H54 (cell line): ENCODE measurements at regions not wholly inside any gene's neighbourhood (a gene's known extent, or its start where the extent isn't known, plus 50 kb on each side); places are given as distances from the start of the nearest gene placed in this dataset.

Source experiments
- DNase-seq: peaks from one replicate; pipeline ENCODE4 v3.0.0; 2011; ENCODE audit warnings: low spot score, mixed read lengths; ENCODE audit not compliant: insufficient read length
- FAIRE-seq: peaks from 3 replicates; lab custom pipeline; 2011; peaks lifted over from hg19 to GRCh38; lab: Jason Lieb, UNC
- POLR2A ChIP-seq: IDR thresholded peaks from 2 replicates; pipeline ENCODE4 v1.6.1; 2011; ENCODE audit warnings: low read depth, mild to moderate bottlenecking, low read length

- peak; percentile 72 for FAIRE-seq
- no peak for DNase-seq
- TF ChIP-seq POLR2A: no peak
These were observed 178.3 kb downstream of the SUCNR1 start for GRCh38 chr3:152051501-152052404.

DNA sequence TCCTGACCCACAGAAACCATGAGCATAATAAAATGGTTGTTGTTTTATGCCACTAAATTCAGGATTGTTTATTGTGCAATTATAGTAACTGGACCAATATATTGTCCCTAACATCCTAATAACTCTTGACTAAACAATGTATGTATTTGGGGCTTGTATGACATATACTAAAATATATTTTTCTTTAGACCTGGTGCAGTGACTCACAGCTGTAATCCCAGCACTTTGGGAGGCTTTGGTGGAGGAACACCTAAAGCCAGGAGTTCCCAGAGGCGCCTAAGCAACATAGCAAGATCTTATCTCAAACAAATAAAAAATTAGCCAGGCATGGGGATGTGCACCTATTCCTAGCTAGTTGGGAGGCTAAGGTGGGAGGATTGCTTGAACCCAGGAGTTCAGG, 180.4 kb downstream of the SUCNR1 start:
- no peak for TF ChIP-seq POLR2A
- DNase-seq: no peak
- FAIRE-seq: no peak

DNA sequence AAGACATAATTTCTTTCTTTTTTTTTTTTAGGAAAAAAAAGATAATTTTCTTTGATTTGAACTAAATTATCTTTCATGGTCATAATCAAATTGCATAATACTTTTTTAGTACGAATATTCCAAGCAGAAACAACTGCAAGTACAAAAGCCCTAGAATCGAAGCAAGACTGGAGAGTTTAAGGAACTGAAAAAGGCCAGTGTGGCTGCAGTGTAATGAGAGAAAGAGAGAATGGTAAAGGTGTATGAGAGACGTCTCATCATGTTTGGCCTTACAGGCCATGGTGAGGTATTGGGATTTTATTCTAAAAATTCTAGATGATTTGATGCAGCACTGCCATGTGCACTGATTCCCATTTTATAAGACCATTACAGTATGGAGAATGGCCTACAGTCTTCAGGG, 180.9 kb downstream of the SUCNR1 start:
- DNase-seq: no peak
- no peak for FAIRE-seq
- no peak for TF ChIP-seq POLR2A

- DNase-seq (no peak), FAIRE-seq (no peak)
- TF ChIP-seq POLR2A: no peak
These were observed 182.6 kb downstream of the SUCNR1 start for GRCh38 chr3:152056073-152056472.

DNA sequence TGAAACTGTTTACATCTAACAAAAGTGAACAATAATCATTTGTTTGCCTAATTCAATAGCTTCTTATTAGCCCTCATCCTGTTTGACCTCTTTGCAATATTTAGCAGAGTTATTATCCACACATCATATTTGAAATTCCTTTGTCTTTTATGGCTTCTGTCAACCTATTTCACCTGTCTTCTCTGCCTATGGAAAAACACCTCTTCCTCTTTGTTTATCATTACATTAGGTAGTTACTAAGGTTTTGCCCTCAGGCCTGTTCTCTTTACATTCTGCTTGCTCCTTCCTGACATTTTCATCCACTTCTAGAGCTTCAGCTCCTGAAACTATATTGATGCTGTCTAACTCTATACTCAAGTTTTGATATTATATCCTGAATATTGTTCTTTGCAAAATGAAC, 183.0 kb downstream of the SUCNR1 start:
- no peak for TF ChIP-seq POLR2A
- no peak for FAIRE-seq
- no peak for DNase-seq

DNA sequence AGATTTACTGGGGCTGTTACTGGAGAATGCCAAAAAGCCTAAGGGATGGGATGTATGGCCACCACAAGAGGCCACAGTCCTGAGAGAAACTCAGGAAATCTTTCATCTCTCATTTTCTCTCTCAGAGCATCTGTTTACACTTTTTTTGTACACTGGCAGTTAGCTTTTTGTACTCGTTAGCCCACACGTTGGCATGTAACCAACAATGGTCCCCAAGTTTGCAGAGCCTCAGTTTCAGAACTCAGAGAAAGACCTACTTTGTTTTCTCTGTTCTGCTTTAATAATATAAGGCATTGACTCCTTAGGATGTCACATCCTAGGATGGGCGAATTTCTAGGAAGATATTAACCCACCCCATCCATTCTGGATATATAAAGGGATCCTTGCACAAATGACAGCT, 183.5 kb downstream of the SUCNR1 start:
- DNase-seq (no peak), FAIRE-seq (no peak)
- no peak for TF ChIP-seq POLR2A

GRCh38 chr3:152058856-152059255, 185.4 kb downstream of the SUCNR1 start:
- TF ChIP-seq POLR2A: no peak
- FAIRE-seq (no peak), DNase-seq (no peak)

- no peak for FAIRE-seq
- DNase-seq: no peak
- TF ChIP-seq POLR2A: no peak
These were observed 187.3 kb downstream of the SUCNR1 start for GRCh38 chr3:152060701-152061100.

- no peak for FAIRE-seq
- no peak for DNase-seq
- no peak for TF ChIP-seq POLR2A
These were observed 187.9 kb downstream of the SUCNR1 start for GRCh38 chr3:152061296-152061695.

- FAIRE-seq (no peak), DNase-seq (no peak)
- no peak for TF ChIP-seq POLR2A
These were observed 196.4 kb downstream of the SUCNR1 start for GRCh38 chr3:152069871-152070270.

DNA sequence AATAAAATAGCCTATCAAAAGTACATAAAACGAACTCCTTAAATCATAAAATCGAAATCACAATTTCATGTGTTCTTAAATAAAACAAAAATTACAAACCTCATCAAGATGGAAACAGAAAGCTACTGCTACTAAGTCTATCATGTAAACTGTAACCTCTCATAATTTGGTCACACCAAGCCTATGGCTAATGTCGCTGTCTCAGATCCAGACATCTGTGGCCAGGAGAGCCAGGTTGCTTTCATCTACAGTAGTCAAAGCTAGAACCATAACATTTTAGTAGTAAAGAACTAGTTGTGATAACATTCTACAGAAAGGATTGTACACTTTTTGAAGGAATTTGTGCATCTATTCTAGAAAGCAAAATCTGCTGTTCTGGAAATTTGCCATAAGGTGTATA, 197.4 kb upstream of the MBNL1 start:
- no peak for TF ChIP-seq POLR2A
- DNase-seq: no peak
- FAIRE-seq: no peak

DNA sequence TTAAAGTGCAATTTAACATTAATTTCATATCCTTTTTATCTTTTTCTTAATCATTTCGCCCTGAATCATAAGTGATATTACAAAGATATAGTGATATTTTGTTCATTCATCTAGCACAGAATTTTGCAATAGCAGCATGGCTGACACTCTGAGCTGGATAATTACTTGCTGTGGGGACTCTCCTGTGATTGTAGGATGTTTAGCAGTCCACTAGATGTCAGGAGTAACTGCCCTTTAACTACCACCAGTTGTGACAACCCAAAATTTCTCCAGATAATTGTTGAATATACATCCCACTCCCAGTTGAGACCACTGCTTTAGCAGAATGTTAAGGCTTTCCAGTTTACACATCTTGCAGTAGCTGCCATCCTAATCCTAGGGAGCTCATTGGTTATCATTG, 196.8 kb upstream of the MBNL1 start:
- FAIRE-seq (peak; percentile 60), DNase-seq (peak; percentile 5)
- no peak for TF ChIP-seq POLR2A

GRCh38 chr3:152073267-152073666, 195.5 kb upstream of the MBNL1 start:
- FAIRE-seq: no peak
- no peak for DNase-seq
- no peak for TF ChIP-seq POLR2A

DNA sequence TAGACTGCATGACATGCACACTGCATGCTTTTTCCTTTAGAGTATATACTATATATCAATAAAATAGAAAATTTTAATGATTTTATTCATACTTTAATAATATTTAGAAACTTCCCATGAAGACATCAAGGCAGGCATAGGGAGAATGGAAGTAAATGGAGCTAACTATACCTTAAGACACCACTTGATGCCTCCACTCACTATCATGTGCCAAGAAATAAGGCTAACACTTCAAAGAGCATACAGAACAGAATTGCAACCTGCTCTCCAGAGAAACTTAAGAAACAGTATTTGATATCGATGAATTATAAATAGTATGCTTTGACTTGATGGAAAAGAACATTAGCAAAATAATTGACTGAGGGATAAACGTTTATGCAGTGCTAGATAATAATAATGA, 192.6 kb upstream of the MBNL1 start:
- TF ChIP-seq POLR2A: no peak
- DNase-seq: no peak
- FAIRE-seq: no peak

DNA sequence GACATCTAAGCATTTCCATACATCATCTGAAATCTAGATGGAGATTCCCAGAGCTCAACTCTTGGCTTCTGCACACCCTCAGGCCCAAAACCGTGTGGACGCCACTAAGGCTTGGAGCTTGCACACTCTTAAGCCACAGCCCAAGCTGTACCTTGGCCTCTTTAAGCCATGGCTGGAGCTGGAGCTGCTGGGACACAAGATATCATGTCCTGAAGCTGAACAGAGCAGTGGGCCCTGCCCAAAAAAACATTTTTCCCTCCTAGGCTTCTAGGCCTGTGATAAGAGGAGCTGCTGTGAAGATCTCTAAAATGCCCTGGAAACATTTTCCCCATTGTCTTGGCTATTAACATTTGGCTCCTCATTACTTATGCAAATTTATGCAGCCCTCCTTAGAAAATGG, 188.7 kb upstream of the MBNL1 start:
- TF ChIP-seq POLR2A: no peak
- no peak for DNase-seq
- no peak for FAIRE-seq
